Sciatic nerve (tissue), 2 donors: ENCODE measurements at regions not wholly inside any gene's neighbourhood (a gene's known extent, or its start where the extent isn't known, plus 50 kb on each side); places are given as distances from the start of the nearest gene placed in this dataset.
A peak's percentile ranks its signal among the peaks of the same experiment; 100 is the strongest.

ENCODE experiments used
- ATAC-seq: fragments of 200-7000 bp; cut with Tn5 transposase; one replicate; pipeline ENCODE4 v1.9.1; 2020; ENCODE audit warnings: mild to moderate bottlenecking, moderate library complexity
- DNase-seq: peaks from one replicate; pipeline ENCODE4 v3.0.0-alpha.2; 2020; ENCODE audit warnings: low spot score
- intact Hi-C: fragments of 100-400 bp; cut with DNase I; formaldehyde crosslinking; loops from one replicate; pipeline ENCODE4 v1.14.2; 2022
- donor health status: DM: no; HTN: no; CAD: no.
- donor health status: DM: no; HTN: no; CAD: no.

GRCh38 chr5:160506006-160507004, 84.7 kb downstream of the PTTG1 start:
- ATAC-seq (peak; percentile 43), DNase-seq (no peak)
- intact Hi-C loops, result loop anchor here (10.0 kb wide), 1 partner anchor 72 kb away; no protein-coding TSS in a partner anchor

- ATAC-seq (no peak), DNase-seq (no peak)
- intact Hi-C loops, result loop anchor here (10.0 kb wide), 1 partner anchor 72 kb away; no protein-coding TSS in a partner anchor
Measured at GRCh38 chr5:160507221-160507721, 85.6 kb downstream of the PTTG1 start.

- ATAC-seq (peak; percentile 85), DNase-seq (no peak)
- intact Hi-C loops, result loop anchor here (10.0 kb wide), 1 partner anchor 74 kb away; no protein-coding TSS in a partner anchor
Measured at GRCh38 chr5:160508780-160509361, 87.2 kb downstream of the PTTG1 start.

GRCh38 chr5:160511280-160511929, 89.8 kb downstream of the PTTG1 start:
- DNase-seq (no peak), ATAC-seq (no peak)

More at GRCh38 chr5:160511280-160511929, 89.8 kb downstream of the PTTG1 start:
- intact Hi-C loops, result no loop called here
